MCF 10A (cell line): ENCODE measurements at regions not wholly inside any gene's neighbourhood (a gene's known extent, or its start where the extent isn't known, plus 50 kb on each side); places are given as distances from the start of the nearest gene placed in this dataset.
"Not testable (repeated sequence)": the region's sequence is repeated elsewhere in the genome, so short reads cannot be mapped to it uniquely, and the experiment has no call there.

ENCODE experiments used
- BruUV-seq: library from RNA; stranded (reverse); fragments of 400-500 nt; replicated peaks from 2 replicates; lab custom pipeline; 2021; lab: Mats Ljungman, UMichigan
- CTCF ChIA-PET: fragments of 300-600 bp; sonication (Branson Sonifier 250); formaldehyde crosslinking; extraction: SDS; loops from one replicate; lab custom pipeline; 2021; ENCODE audit warnings: antibody characterized with exemption, inconsistent platforms; lab: Yijun Ruan, JAX
- POLR2A ChIA-PET: fragments of 300-600, 350-650 bp; sonication (Branson Sonifier 250); formaldehyde crosslinking; extraction: SDS; loops from one replicate; lab custom pipeline; 2020; ENCODE audit warnings: antibody characterized with exemption, inconsistent platforms; lab: Yijun Ruan, JAX
- DNase-seq: peaks from one replicate; pipeline ENCODE4 v3.0.0-alpha.2; 2018; ENCODE audit not compliant: unreplicated experiment
- H3K27ac Mint-ChIP-seq: one replicate; pipeline ENCODE4 v1.8.0; 2022; ENCODE audit warnings: mild to moderate bottlenecking, low read depth, mixed read lengths; ENCODE audit not compliant: unreplicated experiment
- H3K27me3 Mint-ChIP-seq: one replicate; pipeline ENCODE4 v1.8.0; 2022; ENCODE audit warnings: mixed read lengths; ENCODE audit not compliant: insufficient read depth, unreplicated experiment
- H3K36me3 Mint-ChIP-seq: one replicate; pipeline ENCODE4 v1.8.0; 2022; ENCODE audit warnings: mild to moderate bottlenecking, moderate library complexity, mixed read lengths; ENCODE audit not compliant: insufficient read depth, unreplicated experiment
- H3K4me1 Mint-ChIP-seq: one replicate; pipeline ENCODE4 v1.8.0; 2022; ENCODE audit warnings: mixed read lengths; ENCODE audit not compliant: insufficient read depth, unreplicated experiment
- H3K4me3 Mint-ChIP-seq: one replicate; pipeline ENCODE4 v1.8.0; 2022; ENCODE audit warnings: mild to moderate bottlenecking, moderate library complexity, mixed read lengths; ENCODE audit not compliant: unreplicated experiment
- H3K9me3 Mint-ChIP-seq: one replicate; pipeline ENCODE4 v1.8.0; 2022; ENCODE audit warnings: mixed read lengths; ENCODE audit not compliant: unreplicated experiment
- CTCF ChIP-seq: fragments of 200-600 bp; IDR thresholded peaks from one replicate; pipeline ENCODE4 v1.8.0; 2022; ENCODE audit warnings: antibody characterized with exemption, mild to moderate bottlenecking; ENCODE audit not compliant: unreplicated experiment
- intact Hi-C: fragments of 100-400 bp; cut with micrococcal nuclease; formaldehyde crosslinking; loops from 2 replicates; pipeline ENCODE4 v1.14.1; 2022

DNA sequence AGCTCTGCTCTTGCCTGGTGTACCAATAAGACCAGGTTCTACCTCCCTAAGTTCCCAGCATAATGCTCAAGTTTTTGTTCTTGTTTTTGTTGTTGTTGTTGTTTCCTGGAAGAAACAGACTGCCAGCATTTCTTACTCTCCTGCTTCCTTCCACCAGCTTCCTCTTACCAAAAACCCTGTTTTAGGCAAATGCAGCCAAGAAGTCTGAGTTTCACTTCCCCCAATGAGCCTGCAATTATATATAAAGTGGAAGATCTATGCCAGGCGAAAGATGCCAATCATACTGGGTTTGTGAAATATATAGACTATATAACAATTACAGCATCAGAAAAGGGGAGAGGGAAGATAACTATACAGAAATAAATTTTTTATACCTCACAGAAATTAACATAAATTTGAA, 931.5 kb upstream of the FAT3 start:
- H3K4me1 Mint-ChIP-seq: no peaks in the 10 kb centered on the region
- BruUV-seq: no TSS peak
- H3K36me3 Mint-ChIP-seq: no peaks in the 10 kb centered on the region
- ChIA-PET CTCF (interaction anchor here (0.6 kb wide), 1 partner anchor 1097 kb away, joined by 3 read pairs; no protein-coding TSS in a partner anchor), POLR2A (interaction anchor here (0.7 kb wide), 1 partner anchor 43 kb away, joined by 3 read pairs; no protein-coding TSS in a partner anchor)
- H3K9me3 Mint-ChIP-seq: no peaks in the 10 kb centered on the region
- intact Hi-C loops: no loop called here
- DNase-seq: no peak
- H3K4me3 Mint-ChIP-seq: no peak overlapping the region
- no peaks in the 10 kb centered on the region for H3K27me3 Mint-ChIP-seq
- no peak for TF ChIP-seq CTCF
- H3K27ac Mint-ChIP-seq: no peak overlapping the region

- Mint-ChIP-seq H3K4me3 (no peak overlapping the region), H3K36me3 (no peaks in the 10 kb centered on the region), H3K27ac (no peak overlapping the region), H3K4me1 (no peaks in the 10 kb centered on the region), H3K27me3 (no peaks in the 10 kb centered on the region), H3K9me3 (no peaks in the 10 kb centered on the region)
- no peak for TF ChIP-seq CTCF
- POLR2A ChIA-PET: no interaction called here
- no peak for DNase-seq
- no TSS peak for BruUV-seq
- intact Hi-C loops: no loop called here
- CTCF ChIA-PET: no interaction called here
Observed at GRCh38 chr11:91272089-91272488, 952.5 kb upstream of the FAT3 start.

- CTCF ChIA-PET: interaction anchor here (0.6 kb wide), 1 partner anchor 227 kb away, joined by 7 read pairs; no protein-coding TSS in a partner anchor
- H3K27me3 Mint-ChIP-seq, H3K4me1 Mint-ChIP-seq, POLR2A ChIA-PET, BruUV-seq, intact Hi-C loops, H3K36me3 Mint-ChIP-seq, DNase-seq, H3K4me3 Mint-ChIP-seq, H3K27ac Mint-ChIP-seq, H3K9me3 Mint-ChIP-seq: not testable (repeated sequence)
Observed at GRCh38 chr11:91268512-91269295, 955.9 kb upstream of the FAT3 start.

DNA sequence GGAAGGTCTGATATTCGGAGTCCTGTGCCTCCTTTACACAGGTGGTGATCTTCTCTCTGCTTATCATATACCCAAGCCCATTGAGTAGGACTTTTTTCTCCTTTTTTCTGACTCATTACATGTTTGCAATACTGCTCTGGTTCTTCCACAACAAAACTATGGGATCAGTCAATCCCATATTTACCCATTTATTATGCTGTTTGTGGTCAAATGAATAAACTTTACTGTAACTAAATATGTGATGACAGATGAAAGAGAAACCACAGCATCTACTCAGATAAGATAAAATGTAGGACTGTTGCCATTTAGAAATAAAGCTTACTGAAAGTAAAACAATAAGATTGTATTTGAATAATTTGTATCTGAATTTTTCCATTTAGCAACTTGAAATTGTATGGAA, 958.7 kb upstream of the FAT3 start:
- H3K9me3 Mint-ChIP-seq: no peaks in the 10 kb centered on the region
- H3K4me1 Mint-ChIP-seq: peaks cover 5% of the 10 kb centered on the region
- DNase-seq: no peak
- ChIA-PET CTCF (interaction anchor here (0.6 kb wide), 2 partner anchors 866 to 1957 kb away, joined by 3 to 4 read pairs; no protein-coding TSS in a partner anchor), POLR2A (no interaction called here)
- intact Hi-C loops: no loop called here
- H3K36me3 Mint-ChIP-seq: no peaks in the 10 kb centered on the region
- no peaks in the 10 kb centered on the region for H3K27me3 Mint-ChIP-seq
- BruUV-seq: no TSS peak
- no peak for TF ChIP-seq CTCF
- no peak overlapping the region for H3K27ac Mint-ChIP-seq
- no peak overlapping the region for H3K4me3 Mint-ChIP-seq
